Neural cell (in vitro differentiated cells): ENCODE measurements at regions not wholly inside any gene's neighbourhood (a gene's known extent, or its start where the extent isn't known, plus 50 kb on each side); places are given as distances from the start of the nearest gene placed in this dataset.

ENCODE experiments used
- EZH2 ChIP-seq: fragments of 200-600, 300-800 bp; shearing (Covaris generic), sonication (generic); IDR thresholded peaks from 2 replicates; pipeline ENCODE4 v1.6.1; 2014; ENCODE audit warnings: antibody characterized with exemption, low read length, borderline replicate concordance, mild to moderate bottlenecking; ENCODE audit not compliant: insufficient read depth, poor library complexity, severe bottlenecking
- TF ChIP-seq, protein P1 (sequence below): fragments of 450-650 bp; IDR thresholded peaks from 2 replicates; pipeline ENCODE4 v1.5.1; 2014; ENCODE audit warnings: antibody characterized with exemption, mild to moderate bottlenecking, moderate library complexity; ENCODE audit not compliant: poor library complexity, severe bottlenecking

DNA sequence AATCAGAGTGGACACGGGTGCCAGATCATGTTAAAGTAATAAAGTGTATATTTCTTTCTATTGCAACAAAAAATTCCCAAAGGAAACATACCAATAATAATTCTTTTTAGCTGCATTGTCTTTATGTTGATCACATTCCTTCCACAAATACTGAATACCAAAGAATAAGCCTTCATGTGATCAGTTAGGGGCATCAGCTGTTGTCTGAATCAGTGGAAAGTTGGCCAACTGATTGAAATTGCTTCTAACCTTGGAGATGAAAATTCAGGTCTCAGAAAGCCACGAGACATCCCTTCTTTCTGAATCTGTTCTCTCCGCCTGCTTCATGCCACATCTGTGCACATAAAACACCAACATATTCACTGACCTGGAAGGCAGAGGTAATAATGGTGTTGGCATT lies 785.2 kb downstream of the KCNA4 start:
- no peak for TF ChIP-seq EZH2
- TF ChIP-seq, protein P1, sequence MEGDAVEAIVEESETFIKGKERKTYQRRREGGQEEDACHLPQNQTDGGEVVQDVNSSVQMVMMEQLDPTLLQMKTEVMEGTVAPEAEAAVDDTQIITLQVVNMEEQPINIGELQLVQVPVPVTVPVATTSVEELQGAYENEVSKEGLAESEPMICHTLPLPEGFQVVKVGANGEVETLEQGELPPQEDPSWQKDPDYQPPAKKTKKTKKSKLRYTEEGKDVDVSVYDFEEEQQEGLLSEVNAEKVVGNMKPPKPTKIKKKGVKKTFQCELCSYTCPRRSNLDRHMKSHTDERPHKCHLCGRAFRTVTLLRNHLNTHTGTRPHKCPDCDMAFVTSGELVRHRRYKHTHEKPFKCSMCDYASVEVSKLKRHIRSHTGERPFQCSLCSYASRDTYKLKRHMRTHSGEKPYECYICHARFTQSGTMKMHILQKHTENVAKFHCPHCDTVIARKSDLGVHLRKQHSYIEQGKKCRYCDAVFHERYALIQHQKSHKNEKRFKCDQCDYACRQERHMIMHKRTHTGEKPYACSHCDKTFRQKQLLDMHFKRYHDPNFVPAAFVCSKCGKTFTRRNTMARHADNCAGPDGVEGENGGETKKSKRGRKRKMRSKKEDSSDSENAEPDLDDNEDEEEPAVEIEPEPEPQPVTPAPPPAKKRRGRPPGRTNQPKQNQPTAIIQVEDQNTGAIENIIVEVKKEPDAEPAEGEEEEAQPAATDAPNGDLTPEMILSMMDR = no peak
